K562 (cell line): ENCODE measurements at regions not wholly inside any gene's neighbourhood (a gene's known extent, or its start where the extent isn't known, plus 50 kb on each side); places are given as distances from the start of the nearest gene placed in this dataset.

ENCODE experiments used
- ATAC-seq: fragments of 200-7000 bp; cut with Tn5 transposase; 3 replicates; pipeline ENCODE4 v1.9.1; 2020; ENCODE audit warnings: moderate library complexity
- BruUV-seq: library from RNA; stranded (reverse); fragments of 400-500 nt; replicated peaks from 2 replicates; lab custom pipeline; 2021; lab: Mats Ljungman, UMichigan
- CTCF ChIA-PET: fragments of 300-600 bp; formaldehyde crosslinking; extraction: SDS; loops from one replicate; lab custom pipeline; 2021; ENCODE audit warnings: low intra/inter-chr PET ratio; lab: Yijun Ruan, JAX
- POLR2A ChIA-PET: fragments of 300-600, 350-650 bp; sonication (Branson Sonifier 250); formaldehyde crosslinking; extraction: SDS; loops from one replicate; lab custom pipeline; 2021; ENCODE audit warnings: antibody characterized with exemption, inconsistent platforms; lab: Yijun Ruan, JAX
- DNase-seq, 4 experiments: peaks; one replicate each; pipeline versions ENCODE4 v3.0.0 to v3.0.0-alpha.2; 2011 to 2018; ENCODE audit warnings: low spot score in 3 of 4, mixed read lengths in 3 of 4; ENCODE audit errors: extremely low read depth in 1 of 4
- FAIRE-seq: peaks from 2 replicates; lab custom pipeline; 2011; peaks lifted over from hg19 to GRCh38; lab: Jason Lieb, UNC
- H2AFZ ChIP-seq: 2 replicates; pipeline ENCODE4 v1.6.0; 2011; ENCODE audit warnings: low read depth, low read length, control low read depth, inconsistent platforms
- H3K27ac ChIP-seq: fragments of 200-600 bp; 3 replicates; pipeline ENCODE4 v1.8.0; 2011; ENCODE audit warnings: low read depth, mild to moderate bottlenecking, control low read depth, inconsistent platforms, low read length, moderate library complexity, mixed read lengths; ENCODE audit errors: extremely low read depth
- H3K27me3 ChIP-seq, 2 experiments: fragments of 300-600 bp in 1 of 2; 2 replicates in 1 of 2; 3 replicates in 1 of 2; pipeline versions ENCODE4 v1.6.0 to v1.8.0; 2011; ENCODE audit warnings: inconsistent platforms in 2 of 2, low read length in 2 of 2, mild to moderate bottlenecking in 1 of 2, mixed read lengths in 1 of 2, moderate library complexity in 1 of 2; ENCODE audit not compliant: control insufficient read depth in 2 of 2, insufficient read depth in 2 of 2
- H3K36me3 ChIP-seq: fragments of 300-600 bp; 3 replicates; pipeline ENCODE4 v1.8.0; 2011; ENCODE audit warnings: mild to moderate bottlenecking, low read length, inconsistent platforms; ENCODE audit not compliant: control insufficient read depth, insufficient read depth
- H3K4me1 ChIP-seq, 2 experiments: fragments of 200-600 bp in 1 of 2; replicated peaks in 1 of 2; 2 replicates in 1 of 2; 3 replicates in 1 of 2; pipeline versions ENCODE4 v1.5.1 to v1.8.0; 2011; ENCODE audit warnings: inconsistent platforms in 2 of 2, low read length in 2 of 2, mild to moderate bottlenecking in 1 of 2, mixed read lengths in 1 of 2, moderate library complexity in 1 of 2; ENCODE audit not compliant: control insufficient read depth in 2 of 2, insufficient read depth in 2 of 2
- H3K4me2 ChIP-seq: 2 replicates; pipeline ENCODE4 v1.6.1; 2011; ENCODE audit warnings: low read length, control low read depth, inconsistent platforms, mixed read lengths; ENCODE audit not compliant: insufficient read depth
- H3K4me3 ChIP-seq: fragments of 200-600 bp; sonication (generic), shearing (Covaris generic); 2 replicates; pipeline ENCODE4 v1.5.1; 2016; ENCODE audit warnings: control low read depth, inconsistent platforms
- H3K79me2 ChIP-seq: fragments of 200-600 bp; 3 replicates; pipeline ENCODE4 v1.8.0; 2011; ENCODE audit warnings: low read length, inconsistent platforms; ENCODE audit not compliant: control insufficient read depth, insufficient read depth
- H3K9ac ChIP-seq, 2 experiments: 2 replicates each; pipeline versions ENCODE4 v1.6.0 to v1.6.1; 2011; ENCODE audit warnings: low read depth in 2 of 2, low read length in 2 of 2, control low read depth in 1 of 2, inconsistent platforms in 1 of 2, mild to moderate bottlenecking in 1 of 2, mixed read lengths in 1 of 2; ENCODE audit not compliant: insufficient read depth in 1 of 2
- H3K9me1 ChIP-seq: one replicate; pipeline ENCODE4 v1.6.0; 2011; ENCODE audit warnings: inconsistent platforms, mild to moderate bottlenecking, low read length, moderate library complexity; ENCODE audit not compliant: control insufficient read depth, insufficient read depth
- H3K9me3 ChIP-seq: replicated peaks from 2 replicates; pipeline ENCODE4 v1.5.1; 2011; ENCODE audit warnings: low read depth, low read length, inconsistent platforms; ENCODE audit not compliant: control insufficient read depth, insufficient read depth
- H4K20me1 ChIP-seq: replicated peaks from 2 replicates; pipeline ENCODE4 v1.6.1; 2011; ENCODE audit warnings: low read length, inconsistent platforms, mixed read lengths; ENCODE audit not compliant: control insufficient read depth, insufficient read depth
- ILF3 ChIP-seq: fragments of 450-650 bp; IDR thresholded peaks from 2 replicates; pipeline ENCODE4 v1.6.1; 2018; ENCODE audit warnings: antibody characterized with exemption, mild to moderate bottlenecking, moderate library complexity, borderline replicate concordance
- KLF1 ChIP-seq: fragments of 450-650 bp; IDR thresholded peaks from 2 replicates; pipeline ENCODE4 v1.6.1; 2016; ENCODE audit warnings: missing genetic modification characterization, missing compliant biosample characterization
- MAFF ChIP-seq: IDR thresholded peaks from 2 replicates; pipeline ENCODE4 v1.6.1; 2012; ENCODE audit warnings: low read length, improper control_type of control experiment
- NFIX ChIP-seq: fragments of 250-450 bp; sonication (Bioruptor Pico); IDR thresholded peaks from 2 replicates; pipeline ENCODE4 v1.4.0; 2020; ENCODE audit warnings: low read depth, mild to moderate bottlenecking, moderate library complexity
- PHB ChIP-seq: fragments of 250-450 bp; sonication (Bioruptor Pico); IDR thresholded peaks from 2 replicates; pipeline ENCODE4 v1.5.0; 2021
- SMARCE1 ChIP-seq: fragments of 450-650 bp; IDR thresholded peaks from 2 replicates; pipeline ENCODE4 v1.7.1; 2016; ENCODE audit warnings: mild to moderate bottlenecking
- ZEB2 ChIP-seq: fragments of 450-650 bp; IDR thresholded peaks from 2 replicates; pipeline ENCODE4 v1.6.1; 2016
- ZKSCAN8 ChIP-seq: fragments of 200-800 bp; sonication (Bioruptor generic); IDR thresholded peaks from 2 replicates; pipeline ENCODE4 v1.6.1; 2016; ENCODE audit warnings: missing genetic modification characterization, missing compliant biosample characterization
- ZNF232 ChIP-seq: sonication (generic); formaldehyde crosslinking; IDR thresholded peaks from 2 replicates; pipeline ENCODE4 v1.8.0; 2022; ENCODE audit warnings: mild to moderate bottlenecking, missing genetic modification reagents
- ZZZ3 ChIP-seq: fragments of 450-650 bp; IDR thresholded peaks from 2 replicates; pipeline ENCODE4 v1.6.1; 2016; ENCODE audit warnings: antibody characterized with exemption, mild to moderate bottlenecking, moderate library complexity
- WGBS: fragments of 100-300 bp; shearing (Covaris generic); methylation state at CpG from one replicate; pipeline ENCODE4 v1.1.6; 2016; ENCODE audit warnings: low coverage, mixed read lengths; ENCODE audit not compliant: insufficient coverage; ENCODE audit errors: missing lambda C conversion rate; 5-methylcytosine and 5-hydroxymethylcytosine counted together
- in situ Hi-C: fragments of 300-500 bp; cut with MboI; formaldehyde crosslinking; loops from 4 replicates; pipeline ENCODE4 v1.15.0; 2018; ENCODE audit warnings: inconsistent platforms, mixed read lengths
- intact Hi-C: fragments of 100-400 bp; cut with micrococcal nuclease; formaldehyde crosslinking; loops from 2 replicates; pipeline ENCODE4 v1.14.2; 2022
- TF ChIP-seq, protein P1 (sequence below): sonication (generic); IDR thresholded peaks from 2 replicates; pipeline ENCODE4 v1.6.1; 2016
- TF ChIP-seq, protein P2 (sequence below), 2 experiments: fragments of 450-650 bp in 1 of 2; sonication (generic) in 1 of 2; formaldehyde crosslinking in 1 of 2; IDR thresholded peaks in 1 of 2; conservative IDR thresholded peaks in 1 of 2; 2 replicates each; pipeline versions ENCODE4 v1.6.1 to v1.8.1; 2016 to 2023; ENCODE audit warnings: mild to moderate bottlenecking in 2 of 2, moderate library complexity in 2 of 2, inconsistent platforms in 1 of 2, missing genetic modification reagents in 1 of 2
- TF ChIP-seq, protein P3 (sequence below), 2 experiments: fragments of 200-800 bp in 1 of 2; sonication (Bioruptor generic) in 1 of 2; sonication (generic) in 1 of 2; formaldehyde crosslinking in 1 of 2; IDR thresholded peaks in 1 of 2; conservative IDR thresholded peaks in 1 of 2; 2 replicates each; pipeline versions ENCODE4 v1.5.0 to v1.6.1; 2016 to 2020; ENCODE audit warnings: missing compliant biosample characterization in 1 of 2, missing genetic modification characterization in 1 of 2, missing genetic modification reagents in 1 of 2
- TF ChIP-seq, protein P4 (sequence below): fragments of 250-450 bp; sonication (Bioruptor Pico); IDR thresholded peaks from 2 replicates; pipeline ENCODE4 v1.5.0; 2020; ENCODE audit warnings: mild to moderate bottlenecking, borderline replicate concordance
- TF ChIP-seq, protein P5 (sequence below): sonication (generic); formaldehyde crosslinking; IDR thresholded peaks from 2 replicates; pipeline ENCODE4 v1.8.1; 2022; ENCODE audit warnings: missing genetic modification reagents
- TF ChIP-seq, protein P6 (sequence below): sonication (generic); formaldehyde crosslinking; IDR thresholded peaks from 2 replicates; pipeline ENCODE4 v1.9.0; 2022; ENCODE audit warnings: mild to moderate bottlenecking, missing genetic modification reagents

DNA sequence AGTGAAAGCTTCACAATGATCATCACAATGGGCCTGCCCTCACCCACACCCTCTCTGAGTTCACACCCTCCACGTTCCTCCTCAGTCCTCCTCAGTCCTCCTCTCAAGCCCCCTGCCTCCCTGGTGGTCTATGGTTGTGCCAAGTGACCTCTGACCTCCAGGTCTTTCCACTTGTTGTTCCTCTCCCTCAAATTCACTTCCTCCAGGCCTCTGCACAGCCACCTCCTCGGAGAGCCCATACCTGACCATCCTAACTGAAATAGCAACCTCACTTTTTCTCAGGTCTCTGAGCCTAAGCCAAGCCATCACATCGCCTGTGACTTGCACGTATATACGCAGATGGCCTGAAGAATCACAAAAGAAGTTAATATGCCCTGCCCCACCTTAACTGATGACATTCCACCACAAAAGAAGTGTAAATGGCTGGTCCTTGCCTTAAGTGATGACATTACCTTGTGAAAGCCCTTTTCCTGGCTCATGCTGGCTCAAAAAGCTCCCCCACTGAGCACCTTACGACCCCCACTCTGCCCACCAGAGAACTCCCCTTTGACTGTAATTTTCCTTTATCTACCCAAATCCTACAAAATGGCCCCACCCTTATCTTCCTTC is 293.4 kb upstream of the TENM3 start:
- WGBS = 0% methylated on average over 5 of the region's 6 CpGs
- FAIRE-seq = no peak
- no TSS peak for BruUV-seq
- POLR2A ChIA-PET = no interaction called here
- Histone ChIP-seq H3K4me3 (no peak overlapping the region), H3K9me3 (no peaks in the 10 kb centered on the region), H3K9ac (no peak overlapping the region), H4K20me1 (no peaks in the 10 kb centered on the region), H2AFZ (no peak overlapping the region), H3K36me3 (no peaks in the 10 kb centered on the region), H3K27me3 (no peaks in the 10 kb centered on the region), H3K27ac (no peak overlapping the region), H3K9me1 (no peaks in the 10 kb centered on the region), H3K79me2 (no peaks in the 10 kb centered on the region), H3K4me2 (no peak overlapping the region), H3K4me1 (no peaks in the 10 kb centered on the region)
- in situ Hi-C loops = no loop called here
- intact Hi-C loops = no loop called here
- no peak for ATAC-seq
- CTCF ChIA-PET = no interaction called here
- DNase-seq = no peak
- TF ChIP-seq ZNF232 (CRISPR knock-in tag) (no peak), ILF3 (no peak), ZKSCAN8 (CRISPR knock-in tag) (no peak), KLF1 (no peak), ZZZ3 (no peak), PHB (CRISPR knock-in tag) (no peak), NFIX (CRISPR knock-in tag) (no peak), ZEB2 (no peak), MAFF (no peak), SMARCE1 (no peak)
- TF ChIP-seq, protein P1, sequence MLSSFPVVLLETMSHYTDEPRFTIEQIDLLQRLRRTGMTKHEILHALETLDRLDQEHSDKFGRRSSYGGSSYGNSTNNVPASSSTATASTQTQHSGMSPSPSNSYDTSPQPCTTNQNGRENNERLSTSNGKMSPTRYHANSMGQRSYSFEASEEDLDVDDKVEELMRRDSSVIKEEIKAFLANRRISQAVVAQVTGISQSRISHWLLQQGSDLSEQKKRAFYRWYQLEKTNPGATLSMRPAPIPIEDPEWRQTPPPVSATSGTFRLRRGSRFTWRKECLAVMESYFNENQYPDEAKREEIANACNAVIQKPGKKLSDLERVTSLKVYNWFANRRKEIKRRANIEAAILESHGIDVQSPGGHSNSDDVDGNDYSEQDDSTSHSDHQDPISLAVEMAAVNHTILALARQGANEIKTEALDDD = no peak
- TF ChIP-seq, protein P2, sequence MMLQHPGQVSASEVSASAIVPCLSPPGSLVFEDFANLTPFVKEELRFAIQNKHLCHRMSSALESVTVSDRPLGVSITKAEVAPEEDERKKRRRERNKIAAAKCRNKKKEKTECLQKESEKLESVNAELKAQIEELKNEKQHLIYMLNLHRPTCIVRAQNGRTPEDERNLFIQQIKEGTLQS (IDR thresholded peaks at IDR 0.05) = no peak
- TF ChIP-seq, protein P2 (CRISPR knock-in tag; conservative IDR thresholded peaks at IDR 0.05) = no peak
- TF ChIP-seq, protein P3, sequence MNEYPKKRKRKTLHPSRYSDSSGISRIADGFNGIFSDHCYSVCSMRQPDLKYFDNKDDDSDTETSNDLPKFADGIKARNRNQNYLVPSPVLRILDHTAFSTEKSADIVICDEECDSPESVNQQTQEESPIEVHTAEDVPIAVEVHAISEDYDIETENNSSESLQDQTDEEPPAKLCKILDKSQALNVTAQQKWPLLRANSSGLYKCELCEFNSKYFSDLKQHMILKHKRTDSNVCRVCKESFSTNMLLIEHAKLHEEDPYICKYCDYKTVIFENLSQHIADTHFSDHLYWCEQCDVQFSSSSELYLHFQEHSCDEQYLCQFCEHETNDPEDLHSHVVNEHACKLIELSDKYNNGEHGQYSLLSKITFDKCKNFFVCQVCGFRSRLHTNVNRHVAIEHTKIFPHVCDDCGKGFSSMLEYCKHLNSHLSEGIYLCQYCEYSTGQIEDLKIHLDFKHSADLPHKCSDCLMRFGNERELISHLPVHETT (CRISPR knock-in tag; conservative IDR thresholded peaks at IDR 0.05 in 1 of 2, IDR thresholded peaks at IDR 0.05 in 1 of 2) = no peak
- TF ChIP-seq, protein P4, sequence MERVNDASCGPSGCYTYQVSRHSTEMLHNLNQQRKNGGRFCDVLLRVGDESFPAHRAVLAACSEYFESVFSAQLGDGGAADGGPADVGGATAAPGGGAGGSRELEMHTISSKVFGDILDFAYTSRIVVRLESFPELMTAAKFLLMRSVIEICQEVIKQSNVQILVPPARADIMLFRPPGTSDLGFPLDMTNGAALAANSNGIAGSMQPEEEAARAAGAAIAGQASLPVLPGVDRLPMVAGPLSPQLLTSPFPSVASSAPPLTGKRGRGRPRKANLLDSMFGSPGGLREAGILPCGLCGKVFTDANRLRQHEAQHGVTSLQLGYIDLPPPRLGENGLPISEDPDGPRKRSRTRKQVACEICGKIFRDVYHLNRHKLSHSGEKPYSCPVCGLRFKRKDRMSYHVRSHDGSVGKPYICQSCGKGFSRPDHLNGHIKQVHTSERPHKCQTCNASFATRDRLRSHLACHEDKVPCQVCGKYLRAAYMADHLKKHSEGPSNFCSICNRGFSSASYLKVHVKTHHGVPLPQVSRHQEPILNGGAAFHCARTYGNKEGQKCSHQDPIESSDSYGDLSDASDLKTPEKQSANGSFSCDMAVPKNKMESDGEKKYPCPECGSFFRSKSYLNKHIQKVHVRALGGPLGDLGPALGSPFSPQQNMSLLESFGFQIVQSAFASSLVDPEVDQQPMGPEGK (CRISPR knock-in tag) = no peak
- TF ChIP-seq, protein P5, sequence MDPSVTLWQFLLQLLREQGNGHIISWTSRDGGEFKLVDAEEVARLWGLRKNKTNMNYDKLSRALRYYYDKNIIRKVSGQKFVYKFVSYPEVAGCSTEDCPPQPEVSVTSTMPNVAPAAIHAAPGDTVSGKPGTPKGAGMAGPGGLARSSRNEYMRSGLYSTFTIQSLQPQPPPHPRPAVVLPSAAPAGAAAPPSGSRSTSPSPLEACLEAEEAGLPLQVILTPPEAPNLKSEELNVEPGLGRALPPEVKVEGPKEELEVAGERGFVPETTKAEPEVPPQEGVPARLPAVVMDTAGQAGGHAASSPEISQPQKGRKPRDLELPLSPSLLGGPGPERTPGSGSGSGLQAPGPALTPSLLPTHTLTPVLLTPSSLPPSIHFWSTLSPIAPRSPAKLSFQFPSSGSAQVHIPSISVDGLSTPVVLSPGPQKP (CRISPR knock-in tag) = no peak
- TF ChIP-seq, protein P6, sequence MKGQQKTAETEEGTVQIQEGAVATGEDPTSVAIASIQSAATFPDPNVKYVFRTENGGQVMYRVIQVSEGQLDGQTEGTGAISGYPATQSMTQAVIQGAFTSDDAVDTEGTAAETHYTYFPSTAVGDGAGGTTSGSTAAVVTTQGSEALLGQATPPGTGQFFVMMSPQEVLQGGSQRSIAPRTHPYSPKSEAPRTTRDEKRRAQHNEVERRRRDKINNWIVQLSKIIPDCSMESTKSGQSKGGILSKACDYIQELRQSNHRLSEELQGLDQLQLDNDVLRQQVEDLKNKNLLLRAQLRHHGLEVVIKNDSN = no peak
